Endothelial cell of hepatic sinusoid (primary cell): ENCODE measurements at regions not wholly inside any gene's neighbourhood (a gene's known extent, or its start where the extent isn't known, plus 50 kb on each side); places are given as distances from the start of the nearest gene placed in this dataset.
"Not testable (repeated sequence)": the region's sequence is repeated elsewhere in the genome, so short reads cannot be mapped to it uniquely, and the experiment has no call there.

ENCODE experiments used
- in situ Hi-C: cut with HindIII; loops from 2 replicates; pipeline ENCODE4 v1.10.0; 2017; ENCODE audit warnings: low sequenced_read_pairs

DNA sequence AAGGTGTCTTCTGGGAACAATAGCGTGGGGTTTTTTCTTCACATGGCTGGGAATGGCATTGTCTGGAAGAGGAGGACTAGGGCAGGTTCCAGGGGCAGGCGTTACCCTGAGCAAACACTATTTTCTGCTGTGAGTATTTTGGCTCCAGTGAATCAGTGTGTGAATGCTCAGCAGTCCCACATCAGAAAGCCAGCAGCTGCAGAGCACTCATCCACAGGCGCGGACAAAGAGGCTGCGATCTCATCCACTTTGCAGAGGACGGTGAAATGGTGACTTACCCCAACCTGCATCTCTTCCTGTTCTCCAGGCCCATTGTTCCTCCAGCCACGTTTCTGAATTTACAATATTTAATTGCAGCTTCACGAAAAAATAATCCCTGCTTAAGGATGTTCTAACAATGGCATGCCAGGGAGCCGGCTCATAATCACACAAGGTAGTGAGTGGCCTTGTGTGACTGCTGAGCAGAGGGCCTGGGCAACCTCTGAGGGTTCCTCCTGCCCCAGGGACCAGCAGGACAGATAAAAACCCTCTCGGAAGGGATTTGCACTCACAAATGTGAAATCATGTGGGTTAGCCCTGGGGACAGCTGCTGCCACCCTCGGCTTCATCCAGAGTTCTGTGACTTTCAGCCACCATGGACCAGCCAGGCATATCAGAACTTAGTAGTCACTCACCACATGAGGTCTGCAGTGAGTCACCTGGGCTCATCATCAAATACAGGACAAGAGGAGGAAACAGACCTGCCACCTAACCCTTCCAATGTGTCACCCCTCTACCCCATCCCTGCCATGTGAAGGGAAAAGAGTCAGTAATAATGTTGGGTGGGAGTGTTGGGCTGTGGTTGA lies 65.0 kb upstream of the EN2 start:
- in situ Hi-C loops, result no loop called here

DNA sequence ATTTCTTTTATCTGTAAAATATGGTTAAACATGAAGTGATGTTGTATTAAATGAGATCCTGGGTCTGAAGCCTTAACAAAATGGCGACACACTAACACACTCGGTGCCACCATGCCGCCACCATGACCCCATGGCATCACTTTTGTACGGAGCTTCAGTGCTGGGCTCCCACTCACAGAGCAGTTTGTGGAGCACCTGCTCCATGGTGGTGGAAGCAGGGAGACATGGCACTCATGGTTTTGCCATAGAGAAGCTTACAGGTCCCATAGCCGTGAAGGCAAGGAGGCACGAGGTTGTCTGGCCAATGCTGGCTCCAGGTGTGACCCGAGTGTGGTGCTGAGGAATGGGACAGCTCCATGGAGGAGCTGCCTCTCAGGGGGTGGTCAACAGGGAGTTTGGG lies 63.5 kb upstream of the EN2 start:
- in situ Hi-C loops, result no loop called here

DNA sequence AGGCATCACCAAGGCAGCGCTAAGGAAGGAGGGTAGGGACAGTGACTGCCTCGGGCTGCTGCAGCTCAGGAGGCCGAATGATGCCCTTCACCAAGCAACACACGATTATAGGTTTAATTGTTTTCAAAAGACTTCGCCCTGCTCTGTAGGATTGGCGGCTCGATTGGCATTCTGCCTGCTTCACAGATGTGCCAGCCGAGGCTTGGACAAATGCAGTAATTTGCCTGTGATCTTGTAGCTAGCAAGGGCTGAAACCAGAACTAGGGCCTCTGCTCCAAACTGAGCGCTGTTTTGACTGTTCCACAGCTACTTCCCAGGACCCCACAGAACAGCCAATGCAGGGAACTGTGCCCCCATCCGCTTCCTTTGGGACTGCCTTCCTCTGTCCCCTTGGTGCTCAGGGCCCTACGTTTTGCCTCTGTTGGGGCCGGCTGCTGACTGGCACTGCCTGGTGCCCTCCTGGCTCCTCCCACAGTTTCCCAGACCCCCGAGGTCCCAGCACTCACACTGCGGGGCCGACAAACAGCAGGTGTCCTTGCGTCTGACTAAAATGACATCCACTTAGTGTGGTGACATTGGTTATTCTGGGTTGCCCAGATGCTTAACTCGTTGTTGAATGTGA lies 62.6 kb upstream of the EN2 start:
- in situ Hi-C loops, result no loop called here

DNA sequence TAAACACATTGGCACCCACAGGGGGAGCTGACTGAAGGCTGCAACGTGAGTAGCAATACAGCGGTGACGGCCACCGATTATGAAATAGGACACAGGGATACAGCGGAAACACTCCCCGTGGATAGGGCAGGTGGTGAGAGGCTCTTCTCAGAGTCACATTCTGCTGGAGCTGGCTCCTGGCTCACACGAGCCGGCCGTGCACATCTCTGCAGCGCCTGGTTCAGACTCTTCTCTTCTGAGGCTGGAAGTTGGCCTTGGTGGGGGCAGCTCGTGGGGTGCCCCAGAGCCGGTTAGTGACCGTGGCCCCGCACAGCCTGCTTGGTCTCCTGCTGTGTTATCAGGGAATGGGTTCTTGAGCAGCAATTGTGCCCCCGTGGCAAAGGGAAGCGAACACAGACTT lies 61.3 kb upstream of the EN2 start:
- in situ Hi-C loops, result no loop called here

DNA sequence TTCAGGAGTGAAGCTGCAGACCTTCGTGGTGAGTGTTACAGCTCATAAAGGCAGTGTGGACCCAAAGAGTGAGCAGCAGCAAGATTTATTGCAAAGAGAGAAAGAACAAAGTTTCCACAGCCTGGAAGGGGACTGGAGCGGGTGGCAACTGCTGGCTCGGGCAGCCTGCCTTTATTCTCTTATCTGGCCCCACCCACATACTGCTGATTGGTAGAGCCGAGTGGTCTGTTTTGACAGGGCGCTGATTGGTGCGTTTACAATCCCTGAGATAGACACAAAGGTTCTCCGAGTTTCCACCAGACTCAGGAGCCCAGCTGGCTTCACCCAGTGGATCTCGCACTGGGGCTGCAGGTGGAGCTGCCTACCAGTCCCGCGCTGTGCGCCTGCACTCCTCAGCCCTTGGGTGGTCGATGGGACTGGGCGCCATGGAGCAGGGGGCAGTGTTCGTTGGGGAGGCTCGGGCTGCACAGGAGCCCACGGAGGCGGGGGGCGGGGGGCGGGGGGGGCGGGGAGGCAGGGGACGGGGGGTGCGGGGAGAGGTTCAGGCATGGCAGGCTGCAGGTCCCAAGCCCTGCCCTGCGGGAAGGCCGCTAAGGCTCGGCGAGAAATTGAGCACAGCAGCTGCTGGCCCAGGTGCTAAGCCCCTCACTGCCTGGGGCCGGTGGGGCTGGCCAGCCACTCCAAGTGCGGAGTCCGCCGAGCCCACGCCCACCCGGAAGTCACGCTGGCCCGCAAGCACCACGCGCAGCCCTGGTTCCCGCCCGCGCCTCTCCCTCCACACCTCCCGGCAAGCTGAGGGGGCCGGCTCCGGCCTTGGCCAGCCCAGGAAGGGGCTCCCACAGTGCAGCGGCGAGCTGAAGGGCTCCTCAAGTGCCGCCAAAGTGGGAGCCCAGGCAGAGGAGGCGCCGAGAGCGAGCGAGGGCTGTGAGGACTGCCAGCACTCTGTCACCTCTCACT lies 59.9 kb upstream of the EN2 start:
- in situ Hi-C loops, result not testable (repeated sequence)

DNA sequence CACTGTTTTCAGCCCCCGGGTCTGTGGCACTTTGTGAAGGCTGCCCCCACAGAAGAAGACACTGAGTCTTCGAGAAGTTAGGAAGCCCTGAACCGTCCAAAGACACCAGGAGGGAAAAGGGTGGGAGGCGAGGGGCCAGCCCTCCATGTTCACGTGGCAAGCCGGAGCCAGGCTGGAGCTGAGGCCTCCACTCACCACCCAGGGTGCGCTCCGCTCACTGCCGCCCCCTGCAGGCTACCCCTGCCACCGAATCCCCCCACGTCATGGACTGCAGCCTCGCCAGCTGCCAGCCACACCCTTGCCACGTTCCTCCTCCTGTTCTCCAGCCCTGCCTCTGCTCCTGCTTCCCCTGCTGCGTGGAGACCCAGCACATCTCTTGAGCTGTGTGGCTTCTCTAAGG lies 59.0 kb upstream of the EN2 start:
- in situ Hi-C loops, result no loop called here

DNA sequence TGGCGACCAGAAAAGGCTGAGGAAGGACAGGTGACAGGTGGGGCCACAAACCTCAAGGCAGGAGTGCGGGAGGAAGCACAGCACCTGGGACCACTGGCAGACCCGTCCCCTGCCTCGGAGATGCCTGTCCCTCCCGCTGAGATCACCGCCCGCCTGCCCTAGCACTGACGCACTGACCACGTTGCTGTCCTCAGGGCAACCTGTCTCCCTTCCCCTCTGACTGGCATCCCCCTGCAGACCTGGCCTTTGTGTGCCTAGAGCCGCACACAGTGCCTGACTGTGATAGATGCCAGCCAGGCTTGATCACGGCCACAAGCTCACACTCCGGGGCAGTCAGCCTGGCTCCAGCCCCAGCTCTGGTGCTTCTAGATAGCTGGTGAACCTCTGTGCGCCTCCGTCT lies 58.4 kb upstream of the EN2 start:
- in situ Hi-C loops, result no loop called here

DNA sequence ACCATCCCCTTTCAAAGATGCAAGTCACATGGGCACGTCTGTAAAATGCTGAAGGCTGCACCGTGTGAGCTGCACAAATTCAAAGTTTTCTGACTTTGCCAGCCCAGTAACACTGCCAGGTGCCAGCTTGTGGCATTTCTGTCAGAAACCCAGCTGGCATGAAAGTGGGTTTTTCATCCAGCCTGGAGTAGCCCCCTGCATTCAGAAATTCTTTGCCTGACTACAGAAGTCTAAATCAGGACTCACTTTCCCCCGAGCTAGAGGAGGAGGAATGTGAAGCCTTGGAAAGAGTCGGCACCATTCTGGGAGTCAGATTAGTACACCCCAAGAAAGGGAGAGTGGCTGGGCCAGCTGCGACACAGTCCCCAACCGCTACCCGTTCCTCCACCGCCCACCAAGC lies 56.7 kb upstream of the EN2 start:
- in situ Hi-C loops, result no loop called here

DNA sequence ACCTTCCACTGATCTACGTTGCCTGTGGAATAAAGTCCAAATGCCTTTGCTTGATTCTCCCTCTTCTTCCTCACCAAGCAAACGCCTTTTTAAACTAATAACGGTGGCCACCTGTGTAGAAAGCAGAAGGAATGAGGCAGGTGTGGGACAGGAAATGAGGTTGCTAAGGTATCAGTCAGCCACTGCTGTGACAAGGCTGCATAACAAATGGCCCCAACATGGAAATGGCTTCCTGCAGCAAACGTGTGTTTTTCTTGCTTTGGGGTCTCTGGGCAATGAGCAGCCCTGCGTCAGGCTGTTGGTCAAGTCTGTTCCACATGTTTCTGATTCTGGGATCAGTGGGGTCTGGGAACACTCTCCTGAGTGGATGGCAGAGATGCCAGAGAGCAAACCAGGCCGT lies 56.0 kb upstream of the EN2 start:
- in situ Hi-C loops, result no loop called here

DNA sequence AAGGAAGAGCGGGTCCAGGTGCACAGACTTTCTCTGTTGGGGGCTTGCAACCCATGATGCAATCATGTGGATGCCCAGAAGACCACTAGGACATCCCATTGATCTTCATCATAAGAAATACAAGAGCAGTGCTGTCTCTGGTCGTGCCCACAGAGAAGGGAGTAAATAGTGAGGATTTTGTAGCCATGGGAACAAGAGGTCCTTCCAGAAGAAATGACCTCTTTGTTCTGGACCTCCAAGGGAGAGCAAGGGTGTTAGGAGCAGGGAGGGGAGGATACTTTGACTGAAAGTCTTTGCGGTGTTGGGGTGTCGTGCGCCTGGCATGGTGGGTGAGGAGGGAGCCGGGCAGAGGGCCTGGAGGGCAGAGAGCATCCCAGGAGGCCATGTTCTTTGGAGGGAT lies 55.0 kb upstream of the EN2 start:
- in situ Hi-C loops, result no loop called here

DNA sequence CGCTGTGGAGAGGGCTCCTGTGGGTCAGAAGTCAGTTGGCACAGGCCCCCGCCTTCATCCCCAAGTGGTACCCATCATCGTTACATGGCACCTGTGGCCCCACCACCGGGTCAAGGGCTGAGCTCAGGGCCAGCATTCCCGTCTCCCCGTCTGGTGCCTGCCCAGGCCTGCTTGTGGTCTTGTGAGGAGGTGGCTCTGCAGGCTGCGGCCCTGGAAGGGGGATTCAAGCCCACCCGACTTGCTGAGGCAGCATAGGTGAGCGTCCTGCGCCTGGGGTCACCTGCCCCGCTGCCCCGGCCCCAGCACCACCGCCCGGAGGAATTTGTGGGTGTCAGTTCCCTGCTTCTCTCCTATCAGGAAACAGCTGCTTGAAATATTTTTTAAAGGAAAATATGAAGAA lies 53.0 kb upstream of the EN2 start:
- in situ Hi-C loops, result no loop called here

DNA sequence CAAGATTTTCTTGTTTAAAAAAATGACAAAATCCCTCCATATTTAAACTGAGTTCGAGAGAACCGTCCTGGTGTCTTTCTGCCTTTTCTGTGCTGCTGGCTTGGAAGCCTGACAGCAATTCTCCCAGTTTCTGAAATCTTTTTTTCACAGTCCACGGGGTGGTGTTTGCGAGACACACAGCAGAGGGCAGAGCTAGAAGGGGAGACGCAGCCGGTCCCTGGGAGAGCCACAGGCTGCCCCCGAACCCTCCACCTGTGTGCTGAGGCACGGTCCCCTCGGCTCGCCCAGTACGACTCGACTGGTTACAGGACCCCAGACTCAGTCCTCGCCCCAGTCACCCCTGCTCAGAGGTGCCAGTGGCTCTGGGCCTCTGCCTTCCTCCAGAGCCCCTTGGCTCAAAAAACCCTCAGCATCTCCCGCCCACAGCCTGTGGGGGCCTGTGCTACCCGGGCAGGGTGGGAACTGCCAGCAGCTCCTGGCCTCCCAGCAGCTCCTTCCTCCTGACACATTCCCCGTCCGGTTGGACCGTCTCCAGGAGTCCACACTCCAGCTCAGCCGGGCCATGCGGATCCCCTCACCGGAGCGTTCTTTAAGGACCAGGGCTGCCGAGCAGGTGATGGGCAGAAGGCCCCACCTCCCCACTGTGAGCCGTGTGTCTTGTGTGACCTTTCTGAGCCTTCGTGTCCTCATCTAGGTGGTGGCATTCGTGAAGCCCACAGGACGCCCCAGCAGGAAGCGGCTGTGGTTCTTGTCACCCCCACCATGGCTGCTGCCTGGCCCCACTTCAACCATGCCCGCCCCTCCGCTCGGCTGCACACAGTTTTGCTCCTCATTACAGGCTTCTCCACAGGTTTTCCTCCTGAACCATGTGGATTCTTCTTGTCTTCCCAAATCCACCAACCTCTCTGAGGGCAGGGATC lies 52.3 kb upstream of the EN2 start:
- in situ Hi-C loops, result no loop called here

DNA sequence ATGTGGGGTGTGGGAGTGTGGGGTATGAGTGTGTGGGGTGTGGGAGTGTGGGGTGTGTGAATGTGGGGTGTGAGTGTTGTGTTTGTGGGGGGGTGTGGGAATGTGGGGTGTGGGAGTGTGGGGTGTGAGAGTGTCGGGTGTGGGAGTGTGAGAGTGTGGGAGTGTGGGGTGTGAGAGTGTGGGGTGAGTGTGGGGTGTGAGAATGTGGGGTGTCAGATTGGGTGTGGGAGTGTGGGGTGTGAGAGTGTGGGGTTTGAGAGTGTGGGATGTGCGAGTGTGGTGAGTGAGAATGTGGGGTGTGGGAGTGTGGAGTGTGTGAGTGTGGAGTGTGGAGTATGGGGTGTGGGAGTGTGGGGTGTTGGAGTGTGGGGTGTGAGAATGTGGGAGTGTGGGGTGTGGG lies 50.1 kb upstream of the EN2 start:
- in situ Hi-C loops, result no loop called here
